BE2C (cell line): ENCODE measurements at regions not wholly inside any gene's neighbourhood (a gene's known extent, or its start where the extent isn't known, plus 50 kb on each side); places are given as distances from the start of the nearest gene placed in this dataset.

ENCODE experiments used
- DNase-seq: peaks from one replicate; pipeline ENCODE4 v3.0.0-alpha.2; 2020
- H3K27me3 ChIP-seq: fragments of 250-450 bp; sonication (Bioruptor Pico); 2 replicates; pipeline ENCODE4 v1.5.1; 2020; ENCODE audit warnings: mild to moderate bottlenecking
- H3K36me3 ChIP-seq: fragments of 250-450 bp; sonication (Bioruptor Pico); 2 replicates; pipeline ENCODE4 v1.5.1; 2020; ENCODE audit warnings: mild to moderate bottlenecking
- H3K4me1 ChIP-seq: fragments of 250-450 bp; sonication (Bioruptor Pico); 2 replicates; pipeline ENCODE4 v1.5.1; 2020
- H3K4me3 ChIP-seq: 2 replicates; pipeline ENCODE4 v1.5.1; 2011; ENCODE audit warnings: low read depth, low read length
- H3K9me3 ChIP-seq: fragments of 250-450 bp; sonication (Bioruptor Pico); 2 replicates; pipeline ENCODE4 v1.5.1; 2020
- TF ChIP-seq, protein P1 (sequence below): IDR thresholded peaks from 2 replicates; pipeline ENCODE4 v1.5.1; 2012; ENCODE audit warnings: mild to moderate bottlenecking, low read depth, low read length

DNA sequence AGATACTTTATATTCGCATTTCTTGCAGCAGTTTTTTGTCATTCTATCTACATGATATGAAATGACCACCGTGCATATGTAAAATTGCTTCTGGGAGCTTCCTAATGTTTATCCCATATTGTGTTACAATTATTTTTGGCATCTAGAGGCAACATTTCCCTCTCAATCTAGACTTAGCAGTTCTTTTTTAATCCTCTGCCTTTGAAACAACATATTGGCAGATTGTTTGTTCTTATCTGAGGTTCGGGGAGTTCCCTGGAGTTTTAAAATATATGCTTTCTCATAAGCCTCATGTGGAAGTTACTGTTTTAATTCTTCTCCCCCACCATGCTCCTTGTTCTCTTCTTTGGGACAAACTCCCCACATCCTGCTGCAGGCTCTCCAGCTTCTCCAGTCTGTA, 130.1 kb upstream of the SLC10A2 start:
- Histone ChIP-seq H3K27me3 (no peaks in the 10 kb centered on the region), H3K36me3 (no peaks in the 10 kb centered on the region), H3K4me3 (no peak overlapping the region), H3K4me1 (no peaks in the 10 kb centered on the region), H3K9me3 (no peaks in the 10 kb centered on the region)
- TF ChIP-seq, protein P1, sequence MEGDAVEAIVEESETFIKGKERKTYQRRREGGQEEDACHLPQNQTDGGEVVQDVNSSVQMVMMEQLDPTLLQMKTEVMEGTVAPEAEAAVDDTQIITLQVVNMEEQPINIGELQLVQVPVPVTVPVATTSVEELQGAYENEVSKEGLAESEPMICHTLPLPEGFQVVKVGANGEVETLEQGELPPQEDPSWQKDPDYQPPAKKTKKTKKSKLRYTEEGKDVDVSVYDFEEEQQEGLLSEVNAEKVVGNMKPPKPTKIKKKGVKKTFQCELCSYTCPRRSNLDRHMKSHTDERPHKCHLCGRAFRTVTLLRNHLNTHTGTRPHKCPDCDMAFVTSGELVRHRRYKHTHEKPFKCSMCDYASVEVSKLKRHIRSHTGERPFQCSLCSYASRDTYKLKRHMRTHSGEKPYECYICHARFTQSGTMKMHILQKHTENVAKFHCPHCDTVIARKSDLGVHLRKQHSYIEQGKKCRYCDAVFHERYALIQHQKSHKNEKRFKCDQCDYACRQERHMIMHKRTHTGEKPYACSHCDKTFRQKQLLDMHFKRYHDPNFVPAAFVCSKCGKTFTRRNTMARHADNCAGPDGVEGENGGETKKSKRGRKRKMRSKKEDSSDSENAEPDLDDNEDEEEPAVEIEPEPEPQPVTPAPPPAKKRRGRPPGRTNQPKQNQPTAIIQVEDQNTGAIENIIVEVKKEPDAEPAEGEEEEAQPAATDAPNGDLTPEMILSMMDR = no peak
- no peak for DNase-seq

DNA sequence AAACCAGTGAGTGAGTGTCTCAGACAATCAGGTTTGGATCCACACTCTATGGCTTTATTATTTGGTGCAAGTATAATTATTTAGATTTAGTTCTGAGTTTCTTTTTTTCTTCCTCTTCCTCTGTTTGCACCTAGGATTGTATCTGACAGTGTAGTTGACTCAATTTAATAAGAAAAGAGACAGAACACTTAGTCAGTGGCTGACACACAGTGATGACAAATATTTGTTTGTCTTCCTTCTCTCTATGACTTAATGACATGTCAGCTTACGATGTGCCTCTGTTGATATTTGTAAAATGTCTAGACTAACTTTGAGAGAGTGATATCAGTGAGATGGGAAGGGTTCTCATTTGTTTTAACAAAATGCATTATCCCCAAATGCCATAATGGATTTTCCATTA, 129.5 kb upstream of the SLC10A2 start:
- TF ChIP-seq, protein P1 = no peak
- no peaks in the 10 kb centered on the region for H3K27me3 ChIP-seq

DNA sequence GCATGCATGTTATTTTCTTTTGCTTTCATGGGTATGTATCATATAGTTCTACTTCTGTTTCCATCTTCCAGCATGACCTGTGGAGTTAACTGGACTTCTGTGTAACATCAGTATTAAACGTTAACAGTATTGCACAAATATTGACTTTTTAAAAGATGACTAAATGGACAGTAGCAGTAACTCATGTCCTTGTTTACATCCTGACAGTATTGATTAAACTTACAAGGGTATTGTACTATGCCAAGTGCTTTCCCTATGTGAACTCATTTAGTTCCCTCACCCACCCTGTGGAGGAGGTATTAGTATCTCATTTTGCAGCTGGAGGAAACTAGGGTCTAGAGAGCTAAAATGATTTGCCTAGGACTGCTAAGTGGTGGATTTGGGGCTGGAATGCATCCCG, 128.7 kb upstream of the SLC10A2 start:
- Histone ChIP-seq H3K36me3 (no peaks in the 10 kb centered on the region), H3K4me1 (no peaks in the 10 kb centered on the region), H3K9me3 (no peaks in the 10 kb centered on the region), H3K4me3 (no peak overlapping the region), H3K27me3 (no peaks in the 10 kb centered on the region)
- no peak for DNase-seq
- TF ChIP-seq, protein P1 = no peak

More for the DNA sequence above, 129.5 kb upstream of the SLC10A2 start:
- Histone ChIP-seq H3K36me3 (no peaks in the 10 kb centered on the region), H3K9me3 (no peaks in the 10 kb centered on the region), H3K4me1 (no peaks in the 10 kb centered on the region), H3K4me3 (no peak overlapping the region)
- DNase-seq = no peak

DNA sequence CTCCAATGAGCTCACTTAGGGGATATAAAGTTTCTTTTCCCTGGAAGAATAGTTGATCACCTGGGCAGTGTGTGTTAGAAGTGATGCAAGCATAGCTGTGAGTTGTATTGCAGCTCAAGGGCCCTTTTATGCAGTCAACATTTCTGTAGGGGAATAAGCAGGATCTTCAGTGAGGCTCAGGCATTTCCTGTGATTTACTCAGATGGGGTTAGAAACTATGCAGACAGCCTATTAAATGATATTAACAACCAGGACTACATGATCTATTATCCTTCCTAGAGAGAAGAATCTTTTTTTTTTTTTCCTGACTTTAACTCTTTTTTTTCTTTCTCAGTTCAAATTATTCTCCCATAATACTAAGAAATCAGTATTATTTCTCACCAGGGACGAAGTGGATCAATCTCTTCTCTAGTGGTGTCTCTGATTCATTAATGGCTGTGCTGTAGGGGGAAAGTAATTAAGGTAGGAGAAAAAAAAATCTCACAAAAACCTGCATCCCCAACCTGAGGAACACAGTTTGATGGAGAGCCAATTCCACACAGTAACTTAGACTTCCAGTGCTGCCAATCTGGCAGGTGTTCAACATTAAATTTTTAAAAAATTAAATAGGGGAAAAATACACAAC, 126.4 kb upstream of the SLC10A2 start:
- Histone ChIP-seq H3K36me3 (no peaks in the 10 kb centered on the region), H3K4me1 (peaks cover 5% of the 10 kb centered on the region), H3K4me3 (no peak overlapping the region), H3K27me3 (no peaks in the 10 kb centered on the region), H3K9me3 (no peaks in the 10 kb centered on the region)
- TF ChIP-seq, protein P1 = no peak
- no peak for DNase-seq

DNA sequence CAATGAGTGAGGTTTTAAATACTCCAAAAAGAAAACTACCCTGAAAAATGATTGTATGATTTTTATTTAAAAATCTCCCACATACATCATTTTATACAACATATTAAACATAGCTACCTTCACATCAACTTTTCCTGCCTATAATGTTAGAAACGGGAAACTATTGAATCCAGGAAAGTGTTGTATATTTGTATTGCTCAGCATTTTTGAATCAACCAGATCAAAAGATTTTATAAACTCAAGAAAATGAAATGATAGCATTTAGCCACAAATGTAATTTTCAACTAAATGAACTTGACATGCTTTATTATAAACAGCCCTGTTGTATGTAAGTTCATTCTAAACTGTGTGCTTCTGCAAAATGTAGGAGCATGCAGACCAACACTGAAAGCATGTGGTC, 124.6 kb upstream of the SLC10A2 start:
- Histone ChIP-seq H3K9me3 (no peaks in the 10 kb centered on the region), H3K4me3 (no peak overlapping the region), H3K27me3 (no peaks in the 10 kb centered on the region), H3K4me1 (peaks cover 6% of the 10 kb centered on the region), H3K36me3 (no peaks in the 10 kb centered on the region)
- no peak for DNase-seq
- TF ChIP-seq, protein P1 = no peak

DNA sequence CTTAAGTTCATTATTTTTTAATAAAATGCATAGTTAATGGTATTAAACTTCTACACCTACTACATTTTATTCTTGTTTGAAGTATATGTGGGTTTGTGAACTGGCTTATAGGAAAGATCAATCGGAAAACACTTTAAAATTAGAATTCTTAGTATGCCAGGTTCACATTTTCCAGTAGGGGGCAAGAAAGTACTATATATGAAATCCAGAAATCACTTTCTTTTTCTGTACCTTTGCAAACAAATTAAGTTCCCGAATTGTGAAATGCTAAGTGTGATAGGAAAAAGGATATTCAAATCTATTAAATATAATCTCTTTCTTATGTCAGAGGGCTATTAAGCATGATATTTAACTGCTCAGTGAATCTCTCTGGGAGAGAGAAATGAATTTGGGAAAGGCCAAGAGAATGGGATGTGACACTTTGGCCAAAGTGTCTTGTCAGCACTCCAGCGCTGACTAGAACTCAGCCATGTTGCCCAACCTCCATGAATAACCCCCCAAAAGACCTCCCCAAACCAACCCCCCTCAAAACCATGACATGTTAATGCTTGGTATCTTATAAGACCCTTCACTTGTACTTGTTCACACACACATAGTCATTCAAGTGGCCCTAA, 122.6 kb upstream of the SLC10A2 start:
- TF ChIP-seq, protein P1 = peak; percentile 67
- H3K36me3 ChIP-seq = no peaks in the 10 kb centered on the region
- H3K9me3 ChIP-seq = no peaks in the 10 kb centered on the region
- H3K4me3 ChIP-seq = no peak overlapping the region
- peaks cover 6% of the 10 kb centered on the region for H3K4me1 ChIP-seq
- H3K27me3 ChIP-seq = no peaks in the 10 kb centered on the region
- DNase-seq = no peak
